GM12878 (cell line): ENCODE measurements at regions not wholly inside any gene's neighbourhood (a gene's known extent, or its start where the extent isn't known, plus 50 kb on each side); places are given as distances from the start of the nearest gene placed in this dataset.

Source experiments
- ATAC-seq: fragments of 200-7000 bp; cut with Tn5 transposase; 3 replicates; pipeline ENCODE4 v1.9.1; 2020; ENCODE audit warnings: mild to moderate bottlenecking, moderate library complexity
- BruUV-seq: library from RNA; stranded (reverse); fragments of 400-500 nt; replicated peaks from 2 replicates; lab custom pipeline; 2021; lab: Mats Ljungman, UMichigan
- CTCF ChIA-PET: fragments of 300-600 bp; sonication (Branson Sonifier 250); formaldehyde crosslinking; extraction: SDS; loops from one replicate; lab custom pipeline; 2021; ENCODE audit warnings: inconsistent platforms; lab: Yijun Ruan, JAX
- POLR2A ChIA-PET: fragments of 350-600 bp; formaldehyde crosslinking; extraction: SDS; loops from one replicate; lab custom pipeline; 2021; ENCODE audit warnings: inconsistent platforms; lab: Charles Lee
- RAD21 ChIA-PET: fragments of 300-600 bp; sonication (Branson Sonifier 250); formaldehyde crosslinking; loops from one replicate; lab custom pipeline; 2023; ENCODE audit warnings: antibody characterized with exemption; ENCODE audit not compliant: unreplicated experiment; lab: Charles Lee
- SMC1A ChIA-PET: fragments of 300-600 bp; sonication (Branson Sonifier 250); formaldehyde crosslinking; loops from one replicate; lab custom pipeline; 2023; ENCODE audit not compliant: unreplicated experiment, uncharacterized antibody; lab: Charles Lee
- DNase-seq: peaks from one replicate; pipeline ENCODE4 v3.0.0-alpha.2; 2011; ENCODE audit warnings: low read depth, low spot score
- FAIRE-seq: peaks from 3 replicates; lab custom pipeline; 2011; peaks lifted over from hg19 to GRCh38; lab: Jason Lieb, UNC
- H2AFZ ChIP-seq: 2 replicates; pipeline ENCODE4 v1.6.0; 2011; ENCODE audit warnings: low read depth, low read length, control low read depth; ENCODE audit not compliant: control insufficient read depth
- H3K27ac ChIP-seq: 2 replicates; pipeline ENCODE4 v1.5.1; 2011; ENCODE audit warnings: control low read depth; ENCODE audit not compliant: control insufficient read depth, insufficient read depth
- H3K27me3 ChIP-seq, 2 experiments: replicated peaks in 1 of 2; 2 replicates each; pipeline versions ENCODE4 v1.6.0 to v1.6.1; 2011; ENCODE audit warnings: low read length in 1 of 2; ENCODE audit not compliant: control insufficient read depth in 2 of 2, insufficient read depth in 2 of 2
- H3K36me3 ChIP-seq, 2 experiments: 2 replicates each; pipeline ENCODE4 v1.5.1; 2011; ENCODE audit warnings: low read length in 1 of 2; ENCODE audit not compliant: control insufficient read depth in 2 of 2, insufficient read depth in 2 of 2
- H3K4me1 ChIP-seq: 2 replicates; pipeline ENCODE4 v1.6.1; 2011; ENCODE audit warnings: mild to moderate bottlenecking, low read length, moderate library complexity, mixed read lengths; ENCODE audit not compliant: control insufficient read depth, insufficient read depth
- H3K4me2 ChIP-seq: 2 replicates; pipeline ENCODE4 v1.6.0; 2011; ENCODE audit warnings: control low read depth; ENCODE audit not compliant: control insufficient read depth, insufficient read depth
- H3K4me3 ChIP-seq: fragments of 200-600 bp; sonication (generic); 2 replicates; pipeline ENCODE4 v1.5.1; 2016
- H3K79me2 ChIP-seq: 2 replicates; pipeline ENCODE4 v1.6.0; 2011; ENCODE audit warnings: low read length; ENCODE audit not compliant: control insufficient read depth, insufficient read depth
- H3K9ac ChIP-seq: 2 replicates; pipeline ENCODE4 v1.8.0; 2011; ENCODE audit warnings: low read length, control low read depth, mixed read lengths; ENCODE audit not compliant: control insufficient read depth, insufficient read depth
- H3K9me3 ChIP-seq: replicated peaks from 3 replicates; pipeline ENCODE4 v1.5.1; 2011; ENCODE audit warnings: mild to moderate bottlenecking, low read length; ENCODE audit not compliant: control insufficient read depth, insufficient read depth
- H4K20me1 ChIP-seq: 2 replicates; pipeline ENCODE4 v1.6.0; 2011; ENCODE audit not compliant: control insufficient read depth, insufficient read depth
- BMI1 ChIP-seq: fragments of 450-650 bp; IDR thresholded peaks from 2 replicates; pipeline ENCODE4 v1.6.1; 2016; ENCODE audit warnings: mild to moderate bottlenecking, moderate library complexity, borderline replicate concordance
- BRCA1 ChIP-seq: IDR thresholded peaks from 2 replicates; pipeline ENCODE4 v1.6.1; 2011; ENCODE audit warnings: low read depth, low read length, improper control_type of control experiment
- CREB1 ChIP-seq: IDR thresholded peaks from 2 replicates; pipeline ENCODE4 v1.6.1; 2012; ENCODE audit warnings: low read depth, mild to moderate bottlenecking, inconsistent platforms
- EED ChIP-seq: sonication (generic); IDR thresholded peaks from 2 replicates; pipeline ENCODE4 v1.6.1; 2016; ENCODE audit warnings: antibody characterized with exemption, low read depth
- GATAD2B ChIP-seq: fragments of 450-650 bp; conservative IDR thresholded peaks from 2 replicates; pipeline ENCODE4 v1.6.1; 2017; ENCODE audit warnings: low read depth, mild to moderate bottlenecking, moderate library complexity
- MEF2B ChIP-seq: fragments of 450-650 bp; IDR thresholded peaks from 2 replicates; pipeline ENCODE4 v1.6.1; 2018; ENCODE audit warnings: mild to moderate bottlenecking, moderate library complexity; ENCODE audit not compliant: partially characterized antibody, poor library complexity, severe bottlenecking
- NR2F1 ChIP-seq: fragments of 450-650 bp; conservative IDR thresholded peaks from 2 replicates; pipeline ENCODE4 v1.6.1; 2017; ENCODE audit warnings: mild to moderate bottlenecking
- PAX8 ChIP-seq: fragments of 450-650 bp; IDR thresholded peaks from 2 replicates; pipeline ENCODE4 v1.6.1; 2017; ENCODE audit warnings: mild to moderate bottlenecking, moderate library complexity
- RAD21 ChIP-seq: IDR thresholded peaks from 2 replicates; pipeline ENCODE4 v1.6.1; 2011; ENCODE audit warnings: mild to moderate bottlenecking, low read depth, low read length, moderate library complexity; ENCODE audit not compliant: insufficient read depth
- SRF ChIP-seq, 2 experiments: IDR thresholded peaks; 2 replicates each; pipeline ENCODE4 v1.6.1; 2011; ENCODE audit warnings: low read depth in 2 of 2, low read length in 2 of 2, mild to moderate bottlenecking in 1 of 2, moderate library complexity in 1 of 2
- TCF7 ChIP-seq: IDR thresholded peaks from 2 replicates; pipeline ENCODE4 v1.6.1; 2014; ENCODE audit warnings: antibody characterized with exemption, borderline replicate concordance
- ZNF622 ChIP-seq: fragments of 450-650 bp; IDR thresholded peaks from 2 replicates; pipeline ENCODE4 v1.6.1; 2017; ENCODE audit warnings: mild to moderate bottlenecking, inconsistent platforms
- WGBS: methylation state at CpG from one replicate; pipeline ENCODE4 v1.1.6; 2016; ENCODE audit warnings: low lambda C conversion rate; ENCODE audit not compliant: insufficient replicate concordance, insufficient coverage; ENCODE audit errors: missing lambda C conversion rate; 5-methylcytosine and 5-hydroxymethylcytosine counted together
- in situ Hi-C: fragments of 300-500 bp; cut with MboI; formaldehyde crosslinking; loops from 9 replicates; pipeline ENCODE4 v1.14.3; 2018; ENCODE audit warnings: mixed read lengths
- intact Hi-C: fragments of 100-400 bp; cut with micrococcal nuclease; formaldehyde crosslinking; loops from one replicate; pipeline ENCODE4 v1.14.2; 2022; ENCODE audit not compliant: unreplicated experiment
- TF ChIP-seq, protein P1 (sequence below): fragments of 450-650 bp; formaldehyde crosslinking; IDR thresholded peaks from 2 replicates; pipeline ENCODE4 v1.5.0; 2022; ENCODE audit warnings: mild to moderate bottlenecking, missing genetic modification characterization
- TF ChIP-seq, protein P2 (sequence below): IDR thresholded peaks from 2 replicates; pipeline ENCODE4 v1.6.1; 2011; ENCODE audit warnings: low read depth, mild to moderate bottlenecking, low read length, moderate library complexity, borderline replicate concordance; ENCODE audit errors: extremely low read depth
- TF ChIP-seq, protein P3 (sequence below): fragments of 450-650 bp; IDR thresholded peaks from 2 replicates; pipeline ENCODE4 v1.6.1; 2017; ENCODE audit warnings: mild to moderate bottlenecking
- TF ChIP-seq, protein P4 (sequence below): fragments of 450-650 bp; IDR thresholded peaks from 2 replicates; pipeline ENCODE4 v1.6.1; 2016; ENCODE audit warnings: mild to moderate bottlenecking

DNA sequence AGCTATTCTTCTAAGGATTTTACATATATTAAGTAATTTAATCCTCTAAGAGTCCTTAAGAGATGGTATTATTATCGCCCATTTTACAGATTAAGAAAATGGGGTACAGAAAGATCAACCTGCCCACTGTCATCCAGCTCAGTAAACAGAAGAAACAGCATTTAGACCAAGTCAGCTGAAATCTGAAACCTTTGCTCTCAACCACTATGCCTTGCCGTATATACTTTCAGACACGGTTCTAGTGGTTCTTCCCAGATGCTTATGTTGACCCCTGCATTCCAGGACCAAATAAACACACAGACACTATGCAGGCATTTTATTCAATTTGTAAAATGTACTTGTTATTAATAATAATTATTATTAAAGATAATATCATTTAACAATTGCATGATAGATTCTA, 854.8 kb downstream of the KCNJ2 start (continued):
- TF ChIP-seq, protein P1, sequence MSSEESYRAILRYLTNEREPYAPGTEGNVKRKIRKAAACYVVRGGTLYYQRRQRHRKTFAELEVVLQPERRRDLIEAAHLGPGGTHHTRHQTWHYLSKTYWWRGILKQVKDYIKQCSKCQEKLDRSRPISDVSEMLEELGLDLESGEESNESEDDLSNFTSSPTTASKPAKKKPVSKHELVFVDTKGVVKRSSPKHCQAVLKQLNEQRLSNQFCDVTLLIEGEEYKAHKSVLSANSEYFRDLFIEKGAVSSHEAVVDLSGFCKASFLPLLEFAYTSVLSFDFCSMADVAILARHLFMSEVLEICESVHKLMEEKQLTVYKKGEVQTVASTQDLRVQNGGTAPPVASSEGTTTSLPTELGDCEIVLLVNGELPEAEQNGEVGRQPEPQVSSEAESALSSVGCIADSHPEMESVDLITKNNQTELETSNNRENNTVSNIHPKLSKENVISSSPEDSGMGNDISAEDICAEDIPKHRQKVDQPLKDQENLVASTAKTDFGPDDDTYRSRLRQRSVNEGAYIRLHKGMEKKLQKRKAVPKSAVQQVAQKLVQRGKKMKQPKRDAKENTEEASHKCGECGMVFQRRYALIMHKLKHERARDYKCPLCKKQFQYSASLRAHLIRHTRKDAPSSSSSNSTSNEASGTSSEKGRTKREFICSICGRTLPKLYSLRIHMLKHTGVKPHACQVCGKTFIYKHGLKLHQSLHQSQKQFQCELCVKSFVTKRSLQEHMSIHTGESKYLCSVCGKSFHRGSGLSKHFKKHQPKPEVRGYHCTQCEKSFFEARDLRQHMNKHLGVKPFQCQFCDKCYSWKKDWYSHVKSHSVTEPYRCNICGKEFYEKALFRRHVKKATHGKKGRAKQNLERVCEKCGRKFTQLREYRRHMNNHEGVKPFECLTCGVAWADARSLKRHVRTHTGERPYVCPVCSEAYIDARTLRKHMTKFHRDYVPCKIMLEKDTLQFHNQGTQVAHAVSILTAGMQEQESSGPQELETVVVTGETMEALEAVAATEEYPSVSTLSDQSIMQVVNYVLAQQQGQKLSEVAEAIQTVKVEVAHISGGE (CRISPR knock-in tag), result no peak
- TF ChIP-seq ZNF622, result no peak
- TF ChIP-seq, protein P2, sequence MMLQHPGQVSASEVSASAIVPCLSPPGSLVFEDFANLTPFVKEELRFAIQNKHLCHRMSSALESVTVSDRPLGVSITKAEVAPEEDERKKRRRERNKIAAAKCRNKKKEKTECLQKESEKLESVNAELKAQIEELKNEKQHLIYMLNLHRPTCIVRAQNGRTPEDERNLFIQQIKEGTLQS, result no peak
- TF ChIP-seq, all 136 proteins: peak for 0

DNA sequence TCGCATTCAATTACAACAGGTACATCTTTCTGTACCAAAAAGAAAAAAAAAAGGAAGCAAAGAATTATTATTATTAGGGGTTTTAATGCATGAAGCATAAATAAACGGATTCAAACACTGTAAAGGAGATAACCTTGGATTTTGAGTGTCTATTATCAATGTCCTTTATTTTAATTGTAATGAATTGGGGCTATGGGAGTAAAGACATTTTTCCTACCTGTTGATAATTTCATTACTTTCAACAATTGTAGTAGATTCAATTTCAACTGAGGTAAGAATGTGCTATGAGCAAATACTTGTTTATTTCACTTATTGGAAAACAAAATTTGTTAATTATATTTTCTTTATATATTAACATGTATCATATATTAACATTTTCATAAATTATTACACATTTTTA, 855.6 kb downstream of the KCNJ2 start:
- Histone ChIP-seq H3K4me1 (no peaks in the 10 kb centered on the region), H3K4me3 (no peak overlapping the region), H3K36me3 (no peaks in the 10 kb centered on the region), H3K4me2 (no peak overlapping the region), H3K27me3 (no peaks in the 10 kb centered on the region), H3K9me3 (no peaks in the 10 kb centered on the region), H3K79me2 (no peaks in the 10 kb centered on the region), H3K9ac (no peak overlapping the region), H4K20me1 (no peaks in the 10 kb centered on the region), H2AFZ (no peak overlapping the region), H3K27ac (no peak overlapping the region)
- DNase-seq (no peak), ATAC-seq (no peak), FAIRE-seq (no peak)
- WGBS, result 25% methylated on average over 2 of the region's 2 CpGs
- intact Hi-C loops (no loop called here), in situ Hi-C loops (no loop called here)
- POLR2A ChIA-PET, result no interaction called here
- SMC1A ChIA-PET, result interaction anchor here (0.8 to 1.6 kb wide), 2 partner anchors 20 to 21 kb away, joined by 3 to 4 read pairs; no protein-coding TSS in a partner anchor
- RAD21 ChIA-PET, result no interaction called here
- CTCF ChIA-PET, result no interaction called here
- no TSS peak for BruUV-seq
- TF ChIP-seq PAX8 (no peak), EED (no peak), BRCA1 (no peak), CREB1 (no peak), ZNF622 (no peak), MEF2B (no peak), TCF7 (no peak), BMI1 (no peak), RAD21 (no peak), NR2F1 (no peak), SRF (IDR thresholded peaks at IDR 0.05; ENCODE audit: low read depth in 2 of 2, low read length in 2 of 2) (no peak), GATAD2B (no peak)
- TF ChIP-seq, protein P3, sequence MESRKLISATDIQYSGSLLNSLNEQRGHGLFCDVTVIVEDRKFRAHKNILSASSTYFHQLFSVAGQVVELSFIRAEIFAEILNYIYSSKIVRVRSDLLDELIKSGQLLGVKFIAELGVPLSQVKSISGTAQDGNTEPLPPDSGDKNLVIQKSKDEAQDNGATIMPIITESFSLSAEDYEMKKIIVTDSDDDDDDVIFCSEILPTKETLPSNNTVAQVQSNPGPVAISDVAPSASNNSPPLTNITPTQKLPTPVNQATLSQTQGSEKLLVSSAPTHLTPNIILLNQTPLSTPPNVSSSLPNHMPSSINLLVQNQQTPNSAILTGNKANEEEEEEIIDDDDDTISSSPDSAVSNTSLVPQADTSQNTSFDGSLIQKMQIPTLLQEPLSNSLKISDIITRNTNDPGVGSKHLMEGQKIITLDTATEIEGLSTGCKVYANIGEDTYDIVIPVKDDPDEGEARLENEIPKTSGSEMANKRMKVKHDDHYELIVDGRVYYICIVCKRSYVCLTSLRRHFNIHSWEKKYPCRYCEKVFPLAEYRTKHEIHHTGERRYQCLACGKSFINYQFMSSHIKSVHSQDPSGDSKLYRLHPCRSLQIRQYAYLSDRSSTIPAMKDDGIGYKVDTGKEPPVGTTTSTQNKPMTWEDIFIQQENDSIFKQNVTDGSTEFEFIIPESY, result no peak
- TF ChIP-seq, protein P4, sequence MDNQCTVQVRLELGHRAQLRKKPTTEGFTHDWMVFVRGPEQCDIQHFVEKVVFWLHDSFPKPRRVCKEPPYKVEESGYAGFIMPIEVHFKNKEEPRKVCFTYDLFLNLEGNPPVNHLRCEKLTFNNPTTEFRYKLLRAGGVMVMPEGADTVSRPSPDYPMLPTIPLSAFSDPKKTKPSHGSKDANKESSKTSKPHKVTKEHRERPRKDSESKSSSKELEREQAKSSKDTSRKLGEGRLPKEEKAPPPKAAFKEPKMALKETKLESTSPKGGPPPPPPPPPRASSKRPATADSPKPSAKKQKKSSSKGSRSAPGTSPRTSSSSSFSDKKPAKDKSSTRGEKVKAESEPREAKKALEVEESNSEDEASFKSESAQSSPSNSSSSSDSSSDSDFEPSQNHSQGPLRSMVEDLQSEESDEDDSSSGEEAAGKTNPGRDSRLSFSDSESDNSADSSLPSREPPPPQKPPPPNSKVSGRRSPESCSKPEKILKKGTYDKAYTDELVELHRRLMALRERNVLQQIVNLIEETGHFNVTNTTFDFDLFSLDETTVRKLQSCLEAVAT, result no peak
